Karpas-422 (cell line): ENCODE measurements at regions not wholly inside any gene's neighbourhood (a gene's known extent, or its start where the extent isn't known, plus 50 kb on each side); places are given as distances from the start of the nearest gene placed in this dataset.
"Not testable (repeated sequence)": the region's sequence is repeated elsewhere in the genome, so short reads cannot be mapped to it uniquely, and the experiment has no call there.

ENCODE experiments used
- DNase-seq: peaks from one replicate; pipeline ENCODE4 v3.0.0-alpha.2; 2015
- H2AFZ ChIP-seq: fragments of 200-600 bp; sonication (generic); 2 replicates; pipeline ENCODE4 v1.6.1; 2014; ENCODE audit warnings: antibody characterized with exemption, low read length, mixed read lengths
- H3K27ac ChIP-seq: fragments of 200-600 bp; sonication (generic); 2 replicates; pipeline ENCODE4 v1.5.1; 2014; ENCODE audit warnings: mild to moderate bottlenecking, low read length, moderate library complexity
- H3K27me3 ChIP-seq: fragments of 200-600 bp; sonication (generic); 2 replicates; pipeline ENCODE4 v1.6.1; 2014; ENCODE audit warnings: low read length, mixed read lengths
- H3K36me3 ChIP-seq: fragments of 200-600 bp; sonication (generic); 2 replicates; pipeline ENCODE4 v1.6.1; 2014; ENCODE audit warnings: low read length, mixed read lengths; ENCODE audit not compliant: insufficient read depth
- H3K4me1 ChIP-seq: fragments of 200-600 bp; sonication (generic); 2 replicates; pipeline ENCODE4 v1.6.1; 2014; ENCODE audit warnings: mild to moderate bottlenecking, low read length, mixed read lengths
- H3K4me2 ChIP-seq: fragments of 200-600 bp; sonication (generic); 2 replicates; pipeline ENCODE4 v1.6.1; 2014; ENCODE audit warnings: low read length, low read depth, mild to moderate bottlenecking; ENCODE audit not compliant: poor library complexity, severe bottlenecking
- H3K4me3 ChIP-seq: fragments of 200-600 bp; sonication (generic); 2 replicates; pipeline ENCODE4 v1.5.1; 2014; ENCODE audit warnings: mild to moderate bottlenecking, antibody characterized with exemption, low read length, mixed read lengths
- H3K79me2 ChIP-seq: fragments of 200-600 bp; sonication (generic); 2 replicates; pipeline ENCODE4 v1.6.1; 2014; ENCODE audit warnings: mild to moderate bottlenecking, low read length, mixed read lengths
- H3K9ac ChIP-seq: fragments of 200-600 bp; sonication (generic); 2 replicates; pipeline ENCODE4 v1.6.0; 2014; ENCODE audit warnings: low read length
- H3K9me2 ChIP-seq: fragments of 200-600 bp; sonication (generic), shearing (Covaris generic); replicated peaks from 2 replicates; pipeline ENCODE4 v1.6.0; 2014; ENCODE audit warnings: mild to moderate bottlenecking, low read length, moderate library complexity; ENCODE audit not compliant: insufficient read depth
- H3K9me3 ChIP-seq: fragments of 300-700, 200-600 bp; sonication (generic); 2 replicates; pipeline ENCODE4 v1.6.1; 2014; ENCODE audit warnings: low read length, mixed read lengths
- H4K20me1 ChIP-seq: fragments of 200-600 bp; sonication (generic); 2 replicates; pipeline ENCODE4 v1.6.1; 2014; ENCODE audit warnings: mild to moderate bottlenecking, antibody characterized with exemption, low read length, low read depth; ENCODE audit not compliant: insufficient read depth

- Histone ChIP-seq H2AFZ (no peak overlapping the region), H3K79me2 (no peaks in the 10 kb centered on the region), H3K27me3 (no peaks in the 10 kb centered on the region), H3K9ac (no peak overlapping the region), H3K4me1 (no peaks in the 10 kb centered on the region), H4K20me1 (no peaks in the 10 kb centered on the region), H3K4me3 (no peak overlapping the region), H3K4me2 (no peak overlapping the region), H3K36me3 (no peaks in the 10 kb centered on the region), H3K9me3 (peaks cover 19% of the 10 kb centered on the region), H3K27ac (no peak overlapping the region), H3K9me2 (no peaks in the 10 kb centered on the region)
- DNase-seq = peak; percentile 45
These were observed 575.4 kb downstream of the NTRK3 start for GRCh38 chr15:87681104-87681503.

GRCh38 chr15:87680208-87680607, 576.3 kb downstream of the NTRK3 start:
- Histone ChIP-seq H2AFZ (no peak overlapping the region), H4K20me1 (no peaks in the 10 kb centered on the region), H3K79me2 (no peaks in the 10 kb centered on the region)

GRCh38 chr15:87675271-87675670, 581.3 kb downstream of the NTRK3 start:
- no peak overlapping the region for H3K9ac ChIP-seq
- no peaks in the 10 kb centered on the region for H3K9me2 ChIP-seq
- no peaks in the 10 kb centered on the region for H3K79me2 ChIP-seq
- H3K4me3 ChIP-seq = no peak overlapping the region
- no peaks in the 10 kb centered on the region for H3K27me3 ChIP-seq
- H3K36me3 ChIP-seq = no peaks in the 10 kb centered on the region
- H2AFZ ChIP-seq = no peak overlapping the region
- H3K4me2 ChIP-seq = no peak overlapping the region
- H4K20me1 ChIP-seq = no peaks in the 10 kb centered on the region
- H3K4me1 ChIP-seq = no peaks in the 10 kb centered on the region
- no peak for DNase-seq
- H3K9me3 ChIP-seq = peaks cover 16% of the 10 kb centered on the region
- no peak overlapping the region for H3K27ac ChIP-seq

More at GRCh38 chr15:87680208-87680607, 576.3 kb downstream of the NTRK3 start:
- Histone ChIP-seq H3K9me3 (peaks cover 19% of the 10 kb centered on the region), H3K36me3 (no peaks in the 10 kb centered on the region), H3K4me3 (no peak overlapping the region), H3K4me1 (no peaks in the 10 kb centered on the region), H3K9ac (no peak overlapping the region), H3K9me2 (no peaks in the 10 kb centered on the region), H3K27ac (no peak overlapping the region), H3K27me3 (no peaks in the 10 kb centered on the region), H3K4me2 (no peak overlapping the region)
- no peak for DNase-seq

GRCh38 chr15:87672309-87673288, 583.9 kb downstream of the NTRK3 start:
- no peak overlapping the region for H3K4me2 ChIP-seq
- DNase-seq = no peak

GRCh38 chr15:87671289-87671688, 585.2 kb downstream of the NTRK3 start:
- Histone ChIP-seq H3K36me3 (no peaks in the 10 kb centered on the region), H3K9ac (no peak overlapping the region), H3K79me2 (no peaks in the 10 kb centered on the region), H3K9me3 (peaks cover 9% of the 10 kb centered on the region), H3K27me3 (no peaks in the 10 kb centered on the region), H3K4me1 (no peaks in the 10 kb centered on the region), H3K27ac (no peak overlapping the region), H3K9me2 (no peaks in the 10 kb centered on the region), H4K20me1 (no peaks in the 10 kb centered on the region), H2AFZ (no peak overlapping the region), H3K4me3 (no peak overlapping the region), H3K4me2 (no peak overlapping the region)
- DNase-seq = no peak

More at GRCh38 chr15:87672309-87673288, 583.9 kb downstream of the NTRK3 start:
- Histone ChIP-seq H4K20me1 (no peaks in the 10 kb centered on the region), H3K36me3 (no peaks in the 10 kb centered on the region), H3K79me2 (no peaks in the 10 kb centered on the region), H3K9me3 (peaks cover 17% of the 10 kb centered on the region), H3K4me1 (no peaks in the 10 kb centered on the region), H2AFZ (no peak overlapping the region), H3K9ac (no peak overlapping the region), H3K27ac (no peak overlapping the region), H3K9me2 (no peaks in the 10 kb centered on the region), H3K4me3 (no peak overlapping the region), H3K27me3 (no peaks in the 10 kb centered on the region)

- Histone ChIP-seq H3K9ac (no peak overlapping the region), H4K20me1 (no peaks in the 10 kb centered on the region), H3K4me2 (no peak overlapping the region), H3K27me3 (no peaks in the 10 kb centered on the region), H3K4me3 (no peak overlapping the region), H3K9me2 (no peaks in the 10 kb centered on the region), H3K9me3 (peaks cover 5% of the 10 kb centered on the region), H3K27ac (no peak overlapping the region), H2AFZ (no peak overlapping the region), H3K36me3 (no peaks in the 10 kb centered on the region), H3K4me1 (no peaks in the 10 kb centered on the region), H3K79me2 (no peaks in the 10 kb centered on the region)
- DNase-seq = no peak
These were observed 586.7 kb downstream of the NTRK3 start for GRCh38 chr15:87669846-87670245.

- H2AFZ ChIP-seq, H3K79me2 ChIP-seq, H3K4me3 ChIP-seq, H3K27ac ChIP-seq, H3K36me3 ChIP-seq, H4K20me1 ChIP-seq, H3K9ac ChIP-seq, H3K4me2 ChIP-seq, H3K9me3 ChIP-seq, DNase-seq, H3K27me3 ChIP-seq, H3K4me1 ChIP-seq, H3K9me2 ChIP-seq: not testable (repeated sequence)
These were observed 587.6 kb downstream of the NTRK3 start for GRCh38 chr15:87668768-87669564.

- Histone ChIP-seq H2AFZ (no peak overlapping the region), H3K79me2 (no peaks in the 10 kb centered on the region), H3K9me2 (no peaks in the 10 kb centered on the region), H3K36me3 (no peaks in the 10 kb centered on the region), H3K4me2 (no peak overlapping the region), H3K27ac (no peak overlapping the region), H4K20me1 (no peaks in the 10 kb centered on the region), H3K9me3 (peaks cover 5% of the 10 kb centered on the region), H3K4me1 (no peaks in the 10 kb centered on the region), H3K9ac (no peak overlapping the region), H3K27me3 (no peaks in the 10 kb centered on the region), H3K4me3 (no peak overlapping the region)
- DNase-seq = no peak
These were observed 588.9 kb downstream of the NTRK3 start for GRCh38 chr15:87667643-87668042.
